ENCODE measurements at regions not wholly inside any gene's neighbourhood (a gene's known extent, or its start where the extent isn't known, plus 50 kb on each side); places are given as distances from the start of the nearest gene placed in this dataset.

DNA sequence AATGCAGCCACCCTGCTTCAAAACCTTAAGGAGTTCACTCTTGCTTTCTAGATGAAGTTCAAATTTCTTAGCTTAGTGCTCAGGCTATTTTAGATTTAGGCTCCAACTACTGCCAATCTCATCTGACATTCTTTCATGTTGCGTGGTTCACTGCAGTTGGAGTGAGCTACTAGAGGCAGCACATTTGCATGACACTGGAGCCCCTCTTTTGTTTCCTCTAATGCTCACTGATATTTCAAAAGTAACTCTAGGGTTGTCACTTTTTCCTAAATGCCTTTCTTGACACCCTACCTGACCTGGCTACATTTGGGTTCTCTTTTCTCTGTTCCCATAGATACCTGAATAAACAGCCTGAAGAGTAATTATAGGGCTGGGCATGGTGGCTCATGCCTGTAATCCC, 586.5 kb upstream of the GOT2 start:
- WGBS, 2 donors: 89 to 90% methylated on average over 1 of the region's 1 CpG
- Histone ChIP-seq H3K27ac (no peak overlapping the region), H3K36me3 (no peaks in the 10 kb centered on the region), H3K4me1 (no peaks in the 10 kb centered on the region), H3K4me3 (no peak overlapping the region), H3K27me3 (no peaks in the 10 kb centered on the region), H3K9me3 (no peaks in the 10 kb centered on the region)
- DNase-seq: no peak
- ATAC-seq (ENCODE audit: low FRiP score in 2 of 2): no peak
- TF ChIP-seq, protein P1, sequence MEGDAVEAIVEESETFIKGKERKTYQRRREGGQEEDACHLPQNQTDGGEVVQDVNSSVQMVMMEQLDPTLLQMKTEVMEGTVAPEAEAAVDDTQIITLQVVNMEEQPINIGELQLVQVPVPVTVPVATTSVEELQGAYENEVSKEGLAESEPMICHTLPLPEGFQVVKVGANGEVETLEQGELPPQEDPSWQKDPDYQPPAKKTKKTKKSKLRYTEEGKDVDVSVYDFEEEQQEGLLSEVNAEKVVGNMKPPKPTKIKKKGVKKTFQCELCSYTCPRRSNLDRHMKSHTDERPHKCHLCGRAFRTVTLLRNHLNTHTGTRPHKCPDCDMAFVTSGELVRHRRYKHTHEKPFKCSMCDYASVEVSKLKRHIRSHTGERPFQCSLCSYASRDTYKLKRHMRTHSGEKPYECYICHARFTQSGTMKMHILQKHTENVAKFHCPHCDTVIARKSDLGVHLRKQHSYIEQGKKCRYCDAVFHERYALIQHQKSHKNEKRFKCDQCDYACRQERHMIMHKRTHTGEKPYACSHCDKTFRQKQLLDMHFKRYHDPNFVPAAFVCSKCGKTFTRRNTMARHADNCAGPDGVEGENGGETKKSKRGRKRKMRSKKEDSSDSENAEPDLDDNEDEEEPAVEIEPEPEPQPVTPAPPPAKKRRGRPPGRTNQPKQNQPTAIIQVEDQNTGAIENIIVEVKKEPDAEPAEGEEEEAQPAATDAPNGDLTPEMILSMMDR (IDR thresholded peaks at IDR 0.05): no peak
- no peak for TF ChIP-seq POLR2A (IDR thresholded peaks at IDR 0.05)
- no peak for TF ChIP-seq POLR2AphosphoS5 (IDR thresholded peaks at IDR 0.05)
- TF ChIP-seq EP300 (IDR thresholded peaks at IDR 0.05): no peak

DNA sequence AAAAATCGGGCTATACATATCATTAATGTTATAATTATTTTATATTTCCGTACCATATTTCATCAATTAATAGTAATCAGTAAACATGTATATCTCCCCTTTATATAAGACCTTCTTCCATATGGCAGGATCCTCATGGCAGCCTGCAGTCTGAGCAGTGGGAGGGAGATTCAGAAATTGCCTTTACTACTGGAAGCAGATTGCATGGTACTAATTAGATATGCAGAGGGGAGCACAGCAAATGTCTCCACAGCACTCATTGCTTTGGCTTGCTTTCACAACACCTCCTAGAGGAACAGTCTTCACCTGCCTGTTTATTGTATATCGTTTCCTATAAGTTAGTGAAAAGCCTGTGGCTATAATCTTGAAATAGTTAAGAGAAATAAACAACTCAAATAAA, 585.8 kb upstream of the GOT2 start:
- no peak for ATAC-seq (ENCODE audit: low FRiP score in 2 of 2)
- Histone ChIP-seq H3K27me3 (no peaks in the 10 kb centered on the region), H3K9me3 (no peaks in the 10 kb centered on the region), H3K27ac (no peak overlapping the region), H3K4me3 (no peak overlapping the region), H3K36me3 (no peaks in the 10 kb centered on the region), H3K4me1 (no peaks in the 10 kb centered on the region)
- no peak for DNase-seq
- no peak for TF ChIP-seq POLR2A (IDR thresholded peaks at IDR 0.05)
- TF ChIP-seq, protein P1 (IDR thresholded peaks at IDR 0.05): no peak
- no peak for TF ChIP-seq POLR2AphosphoS5 (IDR thresholded peaks at IDR 0.05)
- no peak for TF ChIP-seq EP300 (IDR thresholded peaks at IDR 0.05)
- WGBS, 2 donors: 86 to 88% methylated on average over 3 of the region's 3 CpGs

DNA sequence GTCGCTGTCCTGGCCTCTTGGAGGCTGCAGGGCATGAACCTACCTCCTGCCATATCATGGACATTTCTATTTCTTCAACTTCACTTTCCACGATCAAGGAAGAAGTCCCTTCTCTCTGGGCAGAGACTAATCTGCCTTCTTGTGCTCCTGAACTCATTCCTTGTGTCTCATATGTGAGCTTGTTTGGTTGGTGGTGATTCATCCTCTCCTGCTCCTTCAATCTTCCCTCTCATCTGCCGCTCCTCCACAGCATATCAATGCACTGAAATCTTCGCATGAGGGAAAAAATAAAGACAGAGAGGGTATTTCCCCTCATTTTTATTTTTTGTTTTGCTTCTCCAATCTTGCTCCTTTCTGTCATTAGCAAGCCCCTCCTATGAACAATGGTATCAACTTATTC, 571.7 kb upstream of the GOT2 start:
- TF ChIP-seq POLR2AphosphoS5 (IDR thresholded peaks at IDR 0.05) (no peak), POLR2A (IDR thresholded peaks at IDR 0.05) (no peak), EP300 (IDR thresholded peaks at IDR 0.05) (no peak)
- TF ChIP-seq, protein P1 (IDR thresholded peaks at IDR 0.05): no peak
- Histone ChIP-seq H3K36me3 (no peaks in the 10 kb centered on the region), H3K9me3 (no peaks in the 10 kb centered on the region), H3K4me3 (no peak overlapping the region), H3K4me1 (no peaks in the 10 kb centered on the region), H3K27ac (no peak overlapping the region), H3K27me3 (no peaks in the 10 kb centered on the region)
- DNase-seq (no peak), ATAC-seq (ENCODE audit: low FRiP score in 2 of 2) (no peak)
- WGBS, 2 donors: 92% methylated on average over 4 of the region's 4 CpGs

DNA sequence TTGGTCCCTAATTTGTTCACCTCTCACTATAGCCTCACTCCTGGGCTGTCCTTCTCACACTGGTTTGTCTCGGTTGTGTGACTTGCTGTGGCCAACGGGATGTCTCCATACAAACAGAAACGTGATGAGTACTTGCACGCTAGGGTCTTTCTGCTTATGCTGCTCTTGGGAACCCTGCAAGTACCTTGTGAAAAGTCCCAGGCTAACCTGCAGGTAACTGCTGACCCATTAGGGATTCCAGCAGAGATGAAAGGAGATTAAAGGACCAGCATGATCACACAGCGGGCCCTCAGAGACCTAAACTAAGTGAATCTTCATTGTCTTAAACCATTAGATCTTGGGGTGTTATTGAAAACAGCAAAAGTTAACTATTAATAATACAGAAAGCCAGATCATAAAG, 562.8 kb upstream of the GOT2 start:
- Histone ChIP-seq H3K36me3 (no peaks in the 10 kb centered on the region), H3K4me1 (no peaks in the 10 kb centered on the region), H3K4me3 (no peak overlapping the region), H3K27me3 (no peaks in the 10 kb centered on the region), H3K27ac (no peak overlapping the region), H3K9me3 (no peaks in the 10 kb centered on the region)
- 58 to 64% methylated on average over 5 of the region's 5 CpGs for WGBS, 2 donors
- ATAC-seq (ENCODE audit: low FRiP score in 2 of 2) (no peak), DNase-seq (no peak)
- TF ChIP-seq POLR2AphosphoS5 (IDR thresholded peaks at IDR 0.05): no peak
- no peak for TF ChIP-seq POLR2A (IDR thresholded peaks at IDR 0.05)
- TF ChIP-seq, protein P1 (IDR thresholded peaks at IDR 0.05): no peak
- TF ChIP-seq EP300 (IDR thresholded peaks at IDR 0.05): no peak

DNA sequence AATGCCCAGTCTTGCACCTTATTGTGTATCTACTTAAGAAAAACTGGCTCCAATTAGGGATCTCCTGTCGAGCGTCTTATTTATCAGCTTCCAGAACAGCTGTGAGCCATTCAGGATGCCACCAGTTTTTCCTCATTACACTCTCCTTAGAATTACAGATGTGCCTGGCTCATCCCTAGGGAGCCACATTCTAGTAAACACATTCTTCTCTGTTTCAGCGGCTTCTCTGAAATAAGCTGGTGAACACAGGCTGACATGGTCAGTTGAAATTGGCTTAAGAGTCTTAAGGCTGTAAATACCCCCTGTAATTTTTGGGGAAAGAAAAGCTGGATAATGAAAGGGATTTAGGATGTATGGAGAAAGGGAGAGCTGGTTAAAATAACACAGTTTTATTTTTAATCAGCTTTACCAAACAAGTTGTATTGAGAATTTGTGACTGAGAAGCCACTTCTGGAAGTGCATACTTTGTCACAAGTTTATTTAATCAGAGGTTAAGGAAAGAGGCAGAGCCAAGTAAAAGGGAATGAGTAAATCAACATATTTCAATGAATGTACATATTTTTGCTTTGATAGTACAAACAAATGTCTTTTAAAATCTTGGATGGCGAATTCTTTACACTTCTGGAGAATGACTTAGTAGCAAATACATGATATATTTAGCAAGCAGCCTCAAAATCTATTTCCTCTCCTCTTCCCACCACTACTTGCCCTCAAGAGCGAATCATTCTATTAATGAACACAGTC, 562.0 kb upstream of the GOT2 start:
- Histone ChIP-seq H3K27ac (no peak overlapping the region), H3K4me1 (no peaks in the 10 kb centered on the region), H3K36me3 (no peaks in the 10 kb centered on the region), H3K27me3 (no peaks in the 10 kb centered on the region), H3K4me3 (no peak overlapping the region), H3K9me3 (no peaks in the 10 kb centered on the region)
- no peak for DNase-seq
- WGBS, 2 donors: 40 to 44% methylated on average over 5 of the region's 5 CpGs
- TF ChIP-seq, protein P1 (IDR thresholded peaks at IDR 0.05): no peak
- TF ChIP-seq POLR2A (IDR thresholded peaks at IDR 0.05): no peak
- TF ChIP-seq EP300 (IDR thresholded peaks at IDR 0.05): no peak
- no peak for TF ChIP-seq POLR2AphosphoS5 (IDR thresholded peaks at IDR 0.05)
- ATAC-seq (ENCODE audit: low FRiP score in 2 of 2): no peak

All from upper lobe of left lung (tissue), 6 donors.